Keratinocyte (primary cell): ENCODE measurements at regions not wholly inside any gene's neighbourhood (a gene's known extent, or its start where the extent isn't known, plus 50 kb on each side); places are given as distances from the start of the nearest gene placed in this dataset.
A peak's percentile ranks its signal among the peaks of the same experiment; 100 is the strongest.

Experiments used
- DNase-seq: peaks from one replicate; pipeline ENCODE4 v3.0.0-alpha.2; 2011; ENCODE audit warnings: low read depth, missing footprints, low spot score
- FAIRE-seq: peaks from 2 replicates; lab custom pipeline; 2011; peaks lifted over from hg19 to GRCh38; lab: Jason Lieb, UNC
- H2AFZ ChIP-seq: 2 replicates; pipeline ENCODE4 v1.6.0; 2012; ENCODE audit warnings: low read length, control low read depth, inconsistent platforms; ENCODE audit not compliant: control insufficient read depth
- H3K27ac ChIP-seq: 2 replicates; pipeline ENCODE4 v1.5.1; 2011; ENCODE audit warnings: low read length; ENCODE audit not compliant: control insufficient read depth, insufficient read depth
- H3K27me3 ChIP-seq: 3 replicates; pipeline ENCODE4 v1.6.0; 2011; ENCODE audit warnings: low read length; ENCODE audit not compliant: control insufficient read depth, insufficient read depth; ENCODE audit errors: extremely low read depth
- H3K36me3 ChIP-seq, 2 experiments: 2 replicates in 1 of 2; 3 replicates in 1 of 2; pipeline ENCODE4 v1.5.1; 2011; ENCODE audit warnings: low read length in 2 of 2, mild to moderate bottlenecking in 1 of 2; ENCODE audit not compliant: control insufficient read depth in 2 of 2, insufficient read depth in 2 of 2; ENCODE audit errors: extremely low read depth in 1 of 2
- H3K4me1 ChIP-seq: 3 replicates; pipeline ENCODE4 v1.5.1; 2011; ENCODE audit warnings: low read length; ENCODE audit not compliant: control insufficient read depth, insufficient read depth; ENCODE audit errors: extremely low read depth
- H3K4me2 ChIP-seq: 3 replicates; pipeline ENCODE4 v1.6.0; 2011; ENCODE audit warnings: low read depth, low read length; ENCODE audit not compliant: control insufficient read depth, insufficient read depth; ENCODE audit errors: extremely low read depth
- H3K4me3 ChIP-seq, 3 experiments: fragments of 200-600 bp in 1 of 3; sonication (generic) in 1 of 3; 2 replicates in 2 of 3; 3 replicates in 1 of 3; pipeline ENCODE4 v1.5.1; 2011 to 2016; ENCODE audit warnings: low read length in 3 of 3, mild to moderate bottlenecking in 3 of 3, control low read depth in 2 of 3, inconsistent platforms in 1 of 3, low read depth in 1 of 3, mixed read lengths in 1 of 3, mixed run types in 1 of 3, moderate library complexity in 1 of 3; ENCODE audit not compliant: control insufficient read depth in 2 of 3, insufficient read depth in 2 of 3; ENCODE audit errors: extremely low read depth in 1 of 3
- H3K79me2 ChIP-seq: 2 replicates; pipeline ENCODE4 v1.6.0; 2012; ENCODE audit warnings: low read length; ENCODE audit not compliant: control insufficient read depth, insufficient read depth
- H3K9ac ChIP-seq: 3 replicates; pipeline ENCODE4 v1.6.0; 2011; ENCODE audit warnings: low read length; ENCODE audit not compliant: control insufficient read depth, insufficient read depth; ENCODE audit errors: extremely low read depth
- H3K9me1 ChIP-seq: 3 replicates; pipeline ENCODE4 v1.6.0; 2011; ENCODE audit warnings: low read length; ENCODE audit not compliant: control insufficient read depth, insufficient read depth; ENCODE audit errors: extremely low read depth
- H3K9me3 ChIP-seq: 2 replicates; pipeline ENCODE4 v1.5.1; 2012; ENCODE audit warnings: low read depth, low read length; ENCODE audit not compliant: control insufficient read depth
- H4K20me1 ChIP-seq: 3 replicates; pipeline ENCODE4 v1.6.0; 2011; ENCODE audit warnings: low read length; ENCODE audit not compliant: control insufficient read depth, insufficient read depth; ENCODE audit errors: extremely low read depth
- EZH2 ChIP-seq: IDR thresholded peaks from one replicate; pipeline ENCODE4 v1.6.1; 2012; ENCODE audit warnings: inconsistent platforms, mild to moderate bottlenecking, low read length, moderate library complexity
- dilution Hi-C: fragments of 300-500 bp; cut with MboI; formaldehyde crosslinking; loops from one replicate; pipeline ENCODE4 v1.7.0; 2020; ENCODE audit warnings: low sequenced_read_pairs; ENCODE audit not compliant: extremely low pct_ligation_motif_present
- TF ChIP-seq, protein P1 (sequence below), 3 experiments: IDR thresholded peaks in 1 of 3; conservative IDR thresholded peaks in 1 of 3; optimal IDR thresholded peaks in 1 of 3; 2 replicates in 2 of 3; 3 replicates in 1 of 3; pipeline versions ENCODE3 to v1.5.1; 2011; ENCODE audit warnings: low read length in 3 of 3, mild to moderate bottlenecking in 3 of 3, moderate library complexity in 2 of 3, control low read depth in 1 of 3, inconsistent platforms in 1 of 3; ENCODE audit not compliant: insufficient read depth in 2 of 3; ENCODE audit errors: extremely low read depth in 1 of 3

DNA sequence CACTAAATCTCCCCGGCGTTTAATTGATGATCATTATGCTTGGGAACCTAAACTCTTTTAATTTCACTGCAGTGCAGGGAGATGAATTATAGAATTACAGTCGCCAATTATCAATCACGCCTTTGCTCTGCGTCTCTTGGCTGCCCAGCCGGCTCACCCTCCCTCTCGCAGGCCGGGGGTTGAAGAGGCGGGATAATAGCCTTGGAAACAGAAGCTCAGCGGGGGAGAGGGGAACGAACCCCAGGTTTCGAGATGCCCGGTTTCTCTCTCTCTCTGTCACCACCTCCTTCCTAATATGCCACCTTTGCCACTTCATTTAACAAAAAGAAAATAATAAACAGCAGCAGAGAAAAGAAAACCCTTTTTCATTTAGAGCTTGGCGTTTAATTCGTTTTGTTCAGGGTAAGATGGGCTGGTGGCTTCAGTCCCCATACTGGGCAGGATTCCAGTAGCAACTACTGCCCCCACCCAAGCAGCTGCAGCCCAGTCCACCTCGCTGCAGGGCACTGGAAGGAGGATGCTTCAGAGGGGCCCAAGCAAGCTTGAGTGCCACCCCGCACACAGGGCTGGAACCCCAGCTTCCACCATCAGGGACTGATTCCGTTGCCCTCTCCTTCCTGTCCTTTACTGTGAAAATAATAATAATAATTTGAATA is 271.7 kb downstream of the BUD13 start:
- Histone ChIP-seq H3K4me1 (no peaks in the 10 kb centered on the region), H3K27ac (no peak overlapping the region), H3K4me3 (no peak overlapping the region), H3K27me3 (peaks cover 44% of the 10 kb centered on the region), H3K36me3 (no peaks in the 10 kb centered on the region), H3K9me1 (no peaks in the 10 kb centered on the region), H3K79me2 (no peaks in the 10 kb centered on the region), H3K9me3 (no peaks in the 10 kb centered on the region), H3K9ac (no peak overlapping the region), H4K20me1 (no peaks in the 10 kb centered on the region), H3K4me2 (no peak overlapping the region), H2AFZ (no peak overlapping the region)
- FAIRE-seq (no peak), DNase-seq (no peak)
- dilution Hi-C loops, result no loop called here
- TF ChIP-seq EZH2, result peak; percentile 62
- TF ChIP-seq, protein P1, sequence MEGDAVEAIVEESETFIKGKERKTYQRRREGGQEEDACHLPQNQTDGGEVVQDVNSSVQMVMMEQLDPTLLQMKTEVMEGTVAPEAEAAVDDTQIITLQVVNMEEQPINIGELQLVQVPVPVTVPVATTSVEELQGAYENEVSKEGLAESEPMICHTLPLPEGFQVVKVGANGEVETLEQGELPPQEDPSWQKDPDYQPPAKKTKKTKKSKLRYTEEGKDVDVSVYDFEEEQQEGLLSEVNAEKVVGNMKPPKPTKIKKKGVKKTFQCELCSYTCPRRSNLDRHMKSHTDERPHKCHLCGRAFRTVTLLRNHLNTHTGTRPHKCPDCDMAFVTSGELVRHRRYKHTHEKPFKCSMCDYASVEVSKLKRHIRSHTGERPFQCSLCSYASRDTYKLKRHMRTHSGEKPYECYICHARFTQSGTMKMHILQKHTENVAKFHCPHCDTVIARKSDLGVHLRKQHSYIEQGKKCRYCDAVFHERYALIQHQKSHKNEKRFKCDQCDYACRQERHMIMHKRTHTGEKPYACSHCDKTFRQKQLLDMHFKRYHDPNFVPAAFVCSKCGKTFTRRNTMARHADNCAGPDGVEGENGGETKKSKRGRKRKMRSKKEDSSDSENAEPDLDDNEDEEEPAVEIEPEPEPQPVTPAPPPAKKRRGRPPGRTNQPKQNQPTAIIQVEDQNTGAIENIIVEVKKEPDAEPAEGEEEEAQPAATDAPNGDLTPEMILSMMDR (optimal IDR thresholded peaks at IDR 0.05 in 1 of 3, IDR thresholded peaks at IDR 0.05 in 1 of 3, conservative IDR thresholded peaks at IDR 0.05 in 1 of 3; ENCODE audit: extremely low read depth in 1 of 3, insufficient read depth in 2 of 3, low read length in 3 of 3), result no peak

DNA sequence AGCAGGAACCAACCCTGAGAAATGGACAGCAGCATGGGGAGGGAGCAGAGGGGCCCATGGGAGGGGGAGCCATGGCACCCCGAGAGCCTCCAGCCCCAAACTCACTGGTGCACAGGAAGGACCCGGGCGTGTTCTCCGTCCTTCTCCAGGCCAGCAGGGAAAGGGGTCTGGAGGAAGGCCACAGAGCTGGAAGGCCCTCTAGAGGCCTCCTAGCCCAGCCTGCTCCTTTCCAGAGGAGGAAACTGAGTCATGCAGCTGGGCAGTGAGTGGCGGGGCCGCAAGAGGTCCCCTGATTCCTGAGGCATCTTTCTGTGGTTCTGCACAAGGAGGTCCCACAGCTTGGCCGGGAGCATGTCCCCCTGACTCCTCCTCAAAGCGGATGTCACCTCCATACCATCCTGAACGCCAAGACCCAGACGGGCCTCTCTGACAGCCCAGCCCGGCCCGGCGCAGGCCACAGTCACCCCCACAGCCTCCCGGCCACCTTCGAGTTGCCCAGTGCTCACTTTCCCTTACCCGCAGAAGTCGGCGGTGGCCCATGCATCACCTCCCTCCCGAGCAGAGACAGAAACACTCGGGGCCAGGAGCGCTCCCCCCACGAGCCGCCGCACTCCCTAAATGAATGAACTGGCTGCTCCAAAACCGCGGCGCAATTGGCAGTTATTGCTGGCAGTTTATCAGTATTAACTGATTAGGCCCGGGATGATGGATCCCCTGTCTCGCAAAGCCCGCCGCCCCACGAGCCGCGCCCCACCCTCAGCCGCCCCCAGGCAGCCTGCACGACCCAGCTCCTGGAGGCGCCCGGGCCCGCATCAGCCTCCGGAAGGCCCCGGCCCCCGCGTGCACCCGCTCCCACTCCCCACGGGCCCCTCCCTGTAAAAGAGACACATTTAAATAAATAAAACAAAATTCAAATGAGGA is 272.5 kb downstream of the BUD13 start:
- Histone ChIP-seq H3K4me1 (no peaks in the 10 kb centered on the region), H2AFZ (no peak overlapping the region), H3K9me3 (no peaks in the 10 kb centered on the region), H3K9ac (no peak overlapping the region), H3K79me2 (no peaks in the 10 kb centered on the region), H3K27ac (no peak overlapping the region), H3K4me3 (no peak overlapping the region), H3K27me3 (peaks cover 39% of the 10 kb centered on the region), H3K9me1 (no peaks in the 10 kb centered on the region), H3K4me2 (no peak overlapping the region), H4K20me1 (no peaks in the 10 kb centered on the region), H3K36me3 (no peaks in the 10 kb centered on the region)
- dilution Hi-C loops, result no loop called here
- no peak for DNase-seq
- TF ChIP-seq EZH2, result peak; percentile 55
- TF ChIP-seq, protein P1 (optimal IDR thresholded peaks at IDR 0.05 in 1 of 3, IDR thresholded peaks at IDR 0.05 in 1 of 3, conservative IDR thresholded peaks at IDR 0.05 in 1 of 3; ENCODE audit: extremely low read depth in 1 of 3, insufficient read depth in 2 of 3, low read length in 3 of 3), result no peak
- no peak for FAIRE-seq
